H9 (cell line): ENCODE measurements at regions not wholly inside any gene's neighbourhood (a gene's known extent, or its start where the extent isn't known, plus 50 kb on each side); places are given as distances from the start of the nearest gene placed in this dataset.

ENCODE experiments used
- DNase-seq: peaks from one replicate; pipeline ENCODE4 v3.0.0-alpha.2; 2017
- H2AFZ ChIP-seq: one replicate; pipeline ENCODE4 v1.6.1; 2013; ENCODE audit warnings: mild to moderate bottlenecking, low read length, control low read depth, moderate library complexity
- H2AK5ac ChIP-seq: 2 replicates; pipeline ENCODE4 v1.6.1; 2013; ENCODE audit warnings: low read length, control low read depth, mixed read lengths; ENCODE audit not compliant: insufficient read length
- H2BK120ac ChIP-seq: one replicate; pipeline ENCODE4 v1.6.1; 2013; ENCODE audit warnings: low read depth, mild to moderate bottlenecking, low read length, control low read depth, inconsistent platforms; ENCODE audit not compliant: poor library complexity, severe bottlenecking
- H2BK12ac ChIP-seq: 2 replicates; pipeline ENCODE4 v1.6.1; 2013; ENCODE audit warnings: low read length, control low read depth, mixed read lengths, low read depth; ENCODE audit not compliant: insufficient read length
- H2BK15ac ChIP-seq: 2 replicates; pipeline ENCODE4 v1.6.1; 2013; ENCODE audit warnings: low read depth, low read length, control low read depth
- H2BK20ac ChIP-seq: one replicate; pipeline ENCODE4 v1.6.1; 2013; ENCODE audit warnings: low read depth, mild to moderate bottlenecking, low read length, control low read depth, inconsistent platforms; ENCODE audit not compliant: poor library complexity, severe bottlenecking
- H2BK5ac ChIP-seq: 2 replicates; pipeline ENCODE4 v1.6.1; 2013; ENCODE audit warnings: low read length, control low read depth, mixed read lengths; ENCODE audit not compliant: insufficient read length
- H3K14ac ChIP-seq: 2 replicates; pipeline ENCODE4 v1.6.1; 2013; ENCODE audit warnings: low read length, control low read depth; ENCODE audit not compliant: insufficient read depth
- H3K18ac ChIP-seq: 2 replicates; pipeline ENCODE4 v1.6.1; 2013; ENCODE audit warnings: low read depth, mild to moderate bottlenecking, mixed read lengths, low read length, control low read depth; ENCODE audit not compliant: insufficient read length
- H3K23ac ChIP-seq: 2 replicates; pipeline ENCODE4 v1.6.1; 2013; ENCODE audit warnings: low read length, control low read depth, mixed read lengths, low read depth; ENCODE audit not compliant: insufficient read length
- H3K23me2 ChIP-seq: 2 replicates; pipeline ENCODE4 v1.6.1; 2013; ENCODE audit warnings: low read depth, mild to moderate bottlenecking, mixed read lengths, low read length, control low read depth; ENCODE audit not compliant: insufficient read length, poor library complexity, severe bottlenecking
- H3K27ac ChIP-seq: 2 replicates; pipeline ENCODE4 v1.5.1; 2013; ENCODE audit warnings: low read length, control low read depth, mixed read lengths, low read depth; ENCODE audit not compliant: insufficient read length
- H3K27me3 ChIP-seq: 2 replicates; pipeline ENCODE4 v1.6.1; 2013; ENCODE audit warnings: low read length, control low read depth, inconsistent platforms; ENCODE audit not compliant: insufficient read depth
- H3K4ac ChIP-seq: 2 replicates; pipeline ENCODE4 v1.6.1; 2013; ENCODE audit warnings: low read depth, mild to moderate bottlenecking, control low read depth, inconsistent platforms, low read length, moderate library complexity
- H3K4me1 ChIP-seq: 2 replicates; pipeline ENCODE4 v1.6.1; 2013; ENCODE audit warnings: low read length, control low read depth, inconsistent platforms; ENCODE audit not compliant: insufficient read depth
- H3K4me2 ChIP-seq: 2 replicates; pipeline ENCODE4 v1.6.1; 2013; ENCODE audit warnings: low read length, control low read depth, mixed read lengths; ENCODE audit not compliant: insufficient read length, insufficient read depth
- H3K56ac ChIP-seq: 2 replicates; pipeline ENCODE4 v1.6.1; 2013; ENCODE audit warnings: low read depth, mild to moderate bottlenecking, mixed read lengths, low read length, control low read depth; ENCODE audit not compliant: insufficient read length
- H3K79me1 ChIP-seq: 2 replicates; pipeline ENCODE4 v1.6.1; 2013; ENCODE audit warnings: low read depth, mild to moderate bottlenecking, moderate library complexity, low read length, control low read depth, inconsistent platforms; ENCODE audit not compliant: insufficient read depth, poor library complexity, severe bottlenecking
- H3K79me2 ChIP-seq: 2 replicates; pipeline ENCODE4 v1.6.1; 2013; ENCODE audit warnings: low read length, control low read depth, inconsistent platforms; ENCODE audit not compliant: insufficient read depth
- H3K9ac ChIP-seq: 2 replicates; pipeline ENCODE4 v1.6.1; 2013; ENCODE audit warnings: low read length, control low read depth, mixed read lengths; ENCODE audit not compliant: insufficient read length; ENCODE audit errors: extremely low read depth
- H3K9me3 ChIP-seq: one replicate; pipeline ENCODE4 v1.6.1; 2013; ENCODE audit warnings: low read depth, low read length, inconsistent platforms; ENCODE audit not compliant: control insufficient read depth
- H3T11ph ChIP-seq: one replicate; pipeline ENCODE4 v1.6.1; 2013; ENCODE audit warnings: mild to moderate bottlenecking, low read length, control low read depth, inconsistent platforms
- H4K20me1 ChIP-seq: one replicate; pipeline ENCODE4 v1.6.1; 2013; ENCODE audit not compliant: control insufficient read depth, insufficient read length, insufficient read depth
- H4K5ac ChIP-seq: 2 replicates; pipeline ENCODE4 v1.6.1; 2013; ENCODE audit warnings: low read depth, mild to moderate bottlenecking, mixed read lengths, low read length, control low read depth; ENCODE audit not compliant: insufficient read length
- H4K8ac ChIP-seq: replicated peaks from 2 replicates; pipeline ENCODE4 v1.6.1; 2013; ENCODE audit warnings: low read length, control low read depth, mixed read lengths, low read depth; ENCODE audit not compliant: insufficient read length
- H4K91ac ChIP-seq: 2 replicates; pipeline ENCODE4 v1.6.1; 2013; ENCODE audit warnings: low read depth, mild to moderate bottlenecking, moderate library complexity, mixed read lengths, low read length, control low read depth; ENCODE audit not compliant: insufficient read length
- H3K27ac Mint-ChIP-seq, 3 experiments: 2 replicates in 2 of 3; 3 replicates in 1 of 3; pipeline ENCODE4 v1.8.0; 2020 to 2021; ENCODE audit warnings: mixed read lengths in 3 of 3, mild to moderate bottlenecking in 1 of 3, moderate library complexity in 1 of 3
- H3K27me3 Mint-ChIP-seq: 2 replicates; pipeline ENCODE4 v1.8.0; 2021; ENCODE audit warnings: low read depth, mild to moderate bottlenecking, moderate library complexity, mixed read lengths
- H3K36me3 Mint-ChIP-seq, 3 experiments: 2 replicates in 2 of 3; 3 replicates in 1 of 3; pipeline ENCODE4 v1.8.0; 2020 to 2021; ENCODE audit warnings: low read depth in 3 of 3, mixed read lengths in 3 of 3; ENCODE audit not compliant: insufficient read depth in 1 of 3
- H3K4me1 Mint-ChIP-seq, 2 experiments: 2 replicates each; pipeline ENCODE4 v1.8.0; 2020; ENCODE audit warnings: mixed read lengths in 2 of 2
- H3K4me3 Mint-ChIP-seq, 2 experiments: 2 replicates in 1 of 2; 3 replicates in 1 of 2; pipeline ENCODE4 v1.8.0; 2020 to 2021; ENCODE audit warnings: mild to moderate bottlenecking in 2 of 2, mixed read lengths in 2 of 2, moderate library complexity in 1 of 2
- H3K9me3 Mint-ChIP-seq, 2 experiments: 2 replicates in 1 of 2; 3 replicates in 1 of 2; pipeline ENCODE4 v1.8.0; 2020; ENCODE audit warnings: mild to moderate bottlenecking in 2 of 2, mixed read lengths in 2 of 2, moderate library complexity in 1 of 2
- WGBS: extraction: QIAGEN DNeasy Blood & Tissue Kit; methylation state at CpG from one replicate; pipeline ENCODE4 v1.1.7; 2013; ENCODE audit warnings: missing lambda C conversion rate, low lambda C conversion rate, mixed read lengths; ENCODE audit not compliant: insufficient read length; ENCODE audit errors: extremely low coverage; 5-methylcytosine and 5-hydroxymethylcytosine counted together
- TF ChIP-seq, protein P1 (sequence below): fragments of 200-600 bp; sonication (generic); conservative IDR thresholded peaks from 3 replicates; pipeline ENCODE4 v1.8.0; 2021; ENCODE audit warnings: antibody characterized with exemption, mild to moderate bottlenecking

DNA sequence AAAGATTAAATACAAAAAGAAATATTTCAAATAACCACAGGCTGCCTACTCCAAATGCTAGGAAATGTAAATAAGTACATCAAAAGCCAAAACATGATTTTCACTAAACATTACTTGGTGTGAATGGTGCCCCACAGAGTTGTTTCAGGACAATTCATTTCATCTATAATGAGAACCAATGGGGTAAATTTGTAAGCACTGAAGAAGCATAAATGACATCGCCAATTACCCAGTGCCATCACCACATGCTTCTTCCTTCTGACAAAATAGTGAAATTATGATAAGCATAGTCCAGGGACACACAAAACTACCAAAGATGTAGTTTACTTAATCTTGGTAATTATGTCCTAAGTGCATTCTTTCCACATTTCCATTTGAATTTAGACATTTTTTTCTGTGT lies 510.4 kb upstream of the TYRP1 start:
- Mint-ChIP-seq H3K4me1 (no peaks in the 10 kb centered on the region), H3K4me3 (no peak overlapping the region)

More for the DNA sequence above, 510.4 kb upstream of the TYRP1 start:
- H3K79me2 ChIP-seq: no peaks in the 10 kb centered on the region
- H3K27ac ChIP-seq: no peak overlapping the region
- no peaks in the 10 kb centered on the region for H3K23me2 ChIP-seq
- no peak overlapping the region for H3K23ac ChIP-seq
- no peak overlapping the region for H2BK15ac ChIP-seq
- H4K20me1 ChIP-seq: no peaks in the 10 kb centered on the region
- no peak overlapping the region for H4K5ac ChIP-seq
- no peak overlapping the region for H3K14ac ChIP-seq
- H3K9ac ChIP-seq: no peak overlapping the region
- Mint-ChIP-seq H3K27ac (no peak overlapping the region), H3K36me3 (no peaks in the 10 kb centered on the region), H3K9me3 (no peaks in the 10 kb centered on the region), H3K27me3 (no peaks in the 10 kb centered on the region)
- no peak overlapping the region for H3K56ac ChIP-seq
- H2AK5ac ChIP-seq: no peak overlapping the region
- no peak overlapping the region for H2AFZ ChIP-seq
- H3K27me3 ChIP-seq: no peaks in the 10 kb centered on the region
- no peak overlapping the region for H3K4ac ChIP-seq
- H3K18ac ChIP-seq: no peak overlapping the region
- H2BK5ac ChIP-seq: no peak overlapping the region
- no peak overlapping the region for H3T11ph ChIP-seq
- no peak overlapping the region for H3K4me2 ChIP-seq
- H2BK12ac ChIP-seq: no peak overlapping the region
- TF ChIP-seq, protein P1, sequence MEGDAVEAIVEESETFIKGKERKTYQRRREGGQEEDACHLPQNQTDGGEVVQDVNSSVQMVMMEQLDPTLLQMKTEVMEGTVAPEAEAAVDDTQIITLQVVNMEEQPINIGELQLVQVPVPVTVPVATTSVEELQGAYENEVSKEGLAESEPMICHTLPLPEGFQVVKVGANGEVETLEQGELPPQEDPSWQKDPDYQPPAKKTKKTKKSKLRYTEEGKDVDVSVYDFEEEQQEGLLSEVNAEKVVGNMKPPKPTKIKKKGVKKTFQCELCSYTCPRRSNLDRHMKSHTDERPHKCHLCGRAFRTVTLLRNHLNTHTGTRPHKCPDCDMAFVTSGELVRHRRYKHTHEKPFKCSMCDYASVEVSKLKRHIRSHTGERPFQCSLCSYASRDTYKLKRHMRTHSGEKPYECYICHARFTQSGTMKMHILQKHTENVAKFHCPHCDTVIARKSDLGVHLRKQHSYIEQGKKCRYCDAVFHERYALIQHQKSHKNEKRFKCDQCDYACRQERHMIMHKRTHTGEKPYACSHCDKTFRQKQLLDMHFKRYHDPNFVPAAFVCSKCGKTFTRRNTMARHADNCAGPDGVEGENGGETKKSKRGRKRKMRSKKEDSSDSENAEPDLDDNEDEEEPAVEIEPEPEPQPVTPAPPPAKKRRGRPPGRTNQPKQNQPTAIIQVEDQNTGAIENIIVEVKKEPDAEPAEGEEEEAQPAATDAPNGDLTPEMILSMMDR: no peak
- H2BK120ac ChIP-seq: no peak overlapping the region
- no peak for DNase-seq
- no peak overlapping the region for H4K8ac ChIP-seq
- H3K79me1 ChIP-seq: no peaks in the 10 kb centered on the region
- H3K9me3 ChIP-seq: no peaks in the 10 kb centered on the region
- no peak overlapping the region for H4K91ac ChIP-seq
- H2BK20ac ChIP-seq: no peak overlapping the region
- no CpG with 5 or more reads among the region's 1 CpG for WGBS
- H3K4me1 ChIP-seq: no peaks in the 10 kb centered on the region
